ENCODE measurements at regions not wholly inside any gene's neighbourhood (a gene's known extent, or its start where the extent isn't known, plus 50 kb on each side); places are given as distances from the start of the nearest gene placed in this dataset.

DNA sequence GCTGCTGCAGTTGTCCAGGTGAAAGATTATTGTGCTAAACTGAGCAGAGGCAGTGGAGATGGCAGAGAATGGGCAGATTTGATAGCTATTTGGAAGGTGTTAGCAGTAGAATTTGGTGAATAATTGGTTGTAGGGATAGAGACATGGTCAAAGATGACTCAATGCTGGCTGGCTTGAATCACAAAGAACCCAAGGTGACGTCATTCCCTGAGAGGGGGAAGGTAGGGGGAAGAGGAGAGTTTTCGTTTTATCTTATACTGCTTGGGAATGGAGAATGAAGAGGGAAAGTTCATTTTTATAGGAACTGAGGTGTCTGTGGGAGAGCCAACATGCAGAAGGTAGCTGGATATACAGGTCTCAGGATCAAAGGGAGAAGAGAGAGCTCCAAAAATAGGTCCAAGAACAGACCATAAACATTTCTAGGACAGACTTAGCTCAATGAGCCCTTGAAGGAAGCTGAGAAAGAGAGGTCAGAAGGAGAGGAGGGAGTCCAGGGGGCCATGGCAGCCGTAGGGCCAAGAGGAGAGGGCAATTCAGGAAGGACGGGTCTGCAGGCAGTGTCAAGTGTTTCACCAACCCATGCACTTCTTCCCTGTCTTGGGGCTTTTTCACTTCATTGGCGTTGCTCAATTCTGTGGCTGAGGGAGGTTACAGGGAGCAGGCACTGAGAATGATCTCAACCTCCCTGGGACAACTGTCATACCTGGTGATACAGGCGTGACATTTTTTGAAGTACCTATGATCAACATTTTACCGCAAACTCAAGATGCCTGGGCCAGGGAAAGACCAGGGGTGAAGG is 281.3 kb downstream of the TDRD15 start:
- no peak for TF ChIP-seq FOXP2 (optimal IDR thresholded peaks at IDR 0.05; ENCODE audit: borderline replicate concordance, extremely low read depth, extremely low read length, insufficient read depth)
- no peak for TF ChIP-seq POLR2AphosphoS5 (IDR thresholded peaks at IDR 0.05; ENCODE audit: low read depth, low read length)
- TF ChIP-seq SIN3A (IDR thresholded peaks at IDR 0.05; ENCODE audit: borderline replicate concordance, insufficient read depth, low read length), result no peak
- TF ChIP-seq, protein P1, sequence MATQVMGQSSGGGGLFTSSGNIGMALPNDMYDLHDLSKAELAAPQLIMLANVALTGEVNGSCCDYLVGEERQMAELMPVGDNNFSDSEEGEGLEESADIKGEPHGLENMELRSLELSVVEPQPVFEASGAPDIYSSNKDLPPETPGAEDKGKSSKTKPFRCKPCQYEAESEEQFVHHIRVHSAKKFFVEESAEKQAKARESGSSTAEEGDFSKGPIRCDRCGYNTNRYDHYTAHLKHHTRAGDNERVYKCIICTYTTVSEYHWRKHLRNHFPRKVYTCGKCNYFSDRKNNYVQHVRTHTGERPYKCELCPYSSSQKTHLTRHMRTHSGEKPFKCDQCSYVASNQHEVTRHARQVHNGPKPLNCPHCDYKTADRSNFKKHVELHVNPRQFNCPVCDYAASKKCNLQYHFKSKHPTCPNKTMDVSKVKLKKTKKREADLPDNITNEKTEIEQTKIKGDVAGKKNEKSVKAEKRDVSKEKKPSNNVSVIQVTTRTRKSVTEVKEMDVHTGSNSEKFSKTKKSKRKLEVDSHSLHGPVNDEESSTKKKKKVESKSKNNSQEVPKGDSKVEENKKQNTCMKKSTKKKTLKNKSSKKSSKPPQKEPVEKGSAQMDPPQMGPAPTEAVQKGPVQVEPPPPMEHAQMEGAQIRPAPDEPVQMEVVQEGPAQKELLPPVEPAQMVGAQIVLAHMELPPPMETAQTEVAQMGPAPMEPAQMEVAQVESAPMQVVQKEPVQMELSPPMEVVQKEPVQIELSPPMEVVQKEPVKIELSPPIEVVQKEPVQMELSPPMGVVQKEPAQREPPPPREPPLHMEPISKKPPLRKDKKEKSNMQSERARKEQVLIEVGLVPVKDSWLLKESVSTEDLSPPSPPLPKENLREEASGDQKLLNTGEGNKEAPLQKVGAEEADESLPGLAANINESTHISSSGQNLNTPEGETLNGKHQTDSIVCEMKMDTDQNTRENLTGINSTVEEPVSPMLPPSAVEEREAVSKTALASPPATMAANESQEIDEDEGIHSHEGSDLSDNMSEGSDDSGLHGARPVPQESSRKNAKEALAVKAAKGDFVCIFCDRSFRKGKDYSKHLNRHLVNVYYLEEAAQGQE (IDR thresholded peaks at IDR 0.05; ENCODE audit: insufficient read depth in 1 of 2, low read depth in 2 of 2, low read length in 2 of 2), result no peak
- no peak for TF ChIP-seq TAF1 (IDR thresholded peaks at IDR 0.05; ENCODE audit: borderline replicate concordance, insufficient read depth, low read length)

DNA sequence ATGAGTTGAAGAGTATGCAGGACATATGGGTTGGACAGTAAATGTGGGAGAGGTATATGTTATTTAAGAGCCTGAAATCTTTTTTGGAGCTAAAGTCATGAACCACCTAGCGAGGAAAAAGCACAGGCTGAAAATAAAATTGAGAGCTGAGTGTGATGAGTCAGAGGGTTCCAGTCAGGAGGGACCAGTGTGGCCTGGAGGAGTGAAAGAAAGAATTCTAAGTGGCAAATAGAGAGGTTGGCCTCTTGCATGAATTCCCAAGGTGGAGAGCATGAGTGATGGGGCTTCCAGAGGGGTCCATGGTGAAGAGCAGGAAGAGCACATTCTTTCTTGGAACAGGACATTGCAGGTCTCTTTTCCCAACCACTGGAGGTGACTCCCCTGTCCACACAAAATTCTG is 282.6 kb downstream of the TDRD15 start:
- TF ChIP-seq, protein P1 (IDR thresholded peaks at IDR 0.05; ENCODE audit: insufficient read depth in 1 of 2, low read depth in 2 of 2, low read length in 2 of 2), result no peak
- TF ChIP-seq POLR2AphosphoS5 (IDR thresholded peaks at IDR 0.05; ENCODE audit: low read depth, low read length) (no peak), SIN3A (IDR thresholded peaks at IDR 0.05; ENCODE audit: borderline replicate concordance, insufficient read depth, low read length) (no peak), TAF1 (IDR thresholded peaks at IDR 0.05; ENCODE audit: borderline replicate concordance, insufficient read depth, low read length) (no peak), FOXP2 (optimal IDR thresholded peaks at IDR 0.05; ENCODE audit: borderline replicate concordance, extremely low read depth, extremely low read length, insufficient read depth) (no peak)

DNA sequence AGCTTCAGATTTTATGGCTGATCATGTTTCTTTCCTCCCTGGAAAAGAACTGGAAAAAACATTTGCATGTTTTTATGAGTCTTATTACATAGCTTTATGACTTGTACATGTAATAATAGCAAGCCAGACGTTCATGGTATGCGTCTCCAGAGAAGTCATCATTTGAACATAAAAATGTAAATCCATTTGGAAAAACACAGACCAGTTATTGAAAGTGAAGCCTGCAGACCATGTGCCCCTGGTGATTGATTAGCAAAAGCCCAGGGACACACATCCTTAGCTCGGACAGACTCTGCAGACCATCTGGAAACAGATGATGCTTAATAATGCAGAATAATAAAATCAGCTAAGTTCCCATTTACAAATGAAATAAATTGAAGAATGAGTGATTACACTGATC is 283.1 kb downstream of the TDRD15 start:
- TF ChIP-seq POLR2AphosphoS5 (IDR thresholded peaks at IDR 0.05; ENCODE audit: low read depth, low read length) (no peak), FOXP2 (optimal IDR thresholded peaks at IDR 0.05; ENCODE audit: borderline replicate concordance, extremely low read depth, extremely low read length, insufficient read depth) (no peak), SIN3A (IDR thresholded peaks at IDR 0.05; ENCODE audit: borderline replicate concordance, insufficient read depth, low read length) (no peak)

DNA sequence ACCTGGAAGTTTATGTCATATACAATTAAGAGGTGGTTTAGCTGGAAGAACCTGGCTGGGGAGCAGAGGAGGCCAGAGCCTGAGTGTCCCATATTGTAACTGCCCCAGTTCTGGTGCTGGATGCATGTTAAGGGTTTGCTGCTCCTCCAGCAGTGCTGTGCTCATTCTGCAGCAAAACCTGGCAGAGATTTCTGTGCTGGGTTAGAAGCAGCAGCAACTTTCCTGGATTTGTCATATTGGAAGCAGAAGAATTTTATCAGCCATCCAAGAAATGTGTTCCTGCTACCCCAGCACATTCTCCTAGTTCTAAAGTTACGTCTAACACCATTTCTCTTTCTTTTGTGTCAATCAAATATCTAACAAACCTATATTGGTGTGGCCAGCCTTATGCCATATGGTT is 284.1 kb downstream of the TDRD15 start:
- TF ChIP-seq SIN3A (IDR thresholded peaks at IDR 0.05; ENCODE audit: borderline replicate concordance, insufficient read depth, low read length) (no peak), POLR2AphosphoS5 (IDR thresholded peaks at IDR 0.05; ENCODE audit: low read depth, low read length) (no peak), TAF1 (IDR thresholded peaks at IDR 0.05; ENCODE audit: borderline replicate concordance, insufficient read depth, low read length) (no peak), FOXP2 (optimal IDR thresholded peaks at IDR 0.05; ENCODE audit: borderline replicate concordance, extremely low read depth, extremely low read length, insufficient read depth) (no peak)
- TF ChIP-seq, protein P1 (IDR thresholded peaks at IDR 0.05; ENCODE audit: insufficient read depth in 1 of 2, low read depth in 2 of 2, low read length in 2 of 2), result no peak

DNA sequence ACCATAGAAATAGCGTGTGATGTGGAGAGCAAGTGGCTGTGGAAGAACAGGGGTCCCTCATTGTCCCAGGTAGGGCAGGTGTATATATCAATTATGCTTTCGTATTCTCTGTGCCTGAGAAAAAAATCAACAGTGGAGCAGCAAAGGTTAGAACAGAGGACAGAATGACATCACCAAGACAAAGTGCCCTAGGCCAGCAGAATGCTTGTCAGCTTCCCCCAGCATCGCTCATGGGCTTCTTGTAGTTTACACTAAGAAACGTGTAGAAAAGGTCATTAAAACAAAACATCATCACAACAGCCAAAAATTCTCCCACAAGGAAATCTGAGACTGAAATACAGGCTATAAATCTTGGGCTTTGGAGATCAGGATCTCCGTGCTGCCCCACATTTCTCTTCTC is 288.0 kb downstream of the TDRD15 start:
- TF ChIP-seq TAF1 (IDR thresholded peaks at IDR 0.05; ENCODE audit: borderline replicate concordance, insufficient read depth, low read length), result no peak
- no peak for TF ChIP-seq POLR2AphosphoS5 (IDR thresholded peaks at IDR 0.05; ENCODE audit: low read depth, low read length)
- TF ChIP-seq, protein P1 (IDR thresholded peaks at IDR 0.05; ENCODE audit: insufficient read depth in 1 of 2, low read depth in 2 of 2, low read length in 2 of 2), result no peak
- TF ChIP-seq SIN3A (IDR thresholded peaks at IDR 0.05; ENCODE audit: borderline replicate concordance, insufficient read depth, low read length), result no peak
- no peak for TF ChIP-seq FOXP2 (optimal IDR thresholded peaks at IDR 0.05; ENCODE audit: borderline replicate concordance, extremely low read depth, extremely low read length, insufficient read depth)

Measured in PFSK-1 (cell line).